ENCODE measurements at regions not wholly inside any gene's neighbourhood (a gene's known extent, or its start where the extent isn't known, plus 50 kb on each side); places are given as distances from the start of the nearest gene placed in this dataset.

DNA sequence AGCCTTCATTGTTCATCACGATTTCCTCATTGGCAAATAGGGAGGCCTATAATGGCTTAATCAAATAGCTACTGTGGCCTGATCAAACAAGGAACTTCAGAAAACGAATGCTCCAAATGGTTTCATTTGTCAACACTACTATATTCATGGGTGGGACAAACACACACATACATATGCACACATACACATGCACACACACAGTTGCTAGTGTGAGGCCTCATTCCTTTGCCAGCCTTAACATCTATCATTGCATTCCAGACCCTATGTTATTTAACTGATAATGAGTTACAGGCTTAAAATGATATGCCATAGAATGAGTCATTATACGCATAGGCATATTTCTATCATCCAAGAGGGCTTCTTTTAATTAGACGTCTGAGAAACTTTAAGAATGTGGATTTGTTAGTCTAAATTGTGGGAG lies 140.2 kb downstream of the KLF5 start:
- Histone ChIP-seq H3K4me3 (ENCODE audit: severe bottlenecking) (no peak overlapping the region), H3K4me1 (ENCODE audit: insufficient read depth, poor library complexity, severe bottlenecking) (peaks cover 43% of the 10 kb centered on the region), H3K27ac (ENCODE audit: poor library complexity, severe bottlenecking) (peak overlapping the region; percentile 67), H3K36me3 (ENCODE audit: low read depth) (no peaks in the 10 kb centered on the region), H3K9me3 (ENCODE audit: severe bottlenecking) (no peaks in the 10 kb centered on the region), H3K27me3 (ENCODE audit: insufficient read depth, poor library complexity, severe bottlenecking) (no peaks in the 10 kb centered on the region)
- ATAC-seq (ENCODE audit: low read depth) = peak; percentile 19; the same call in 2 of the 3 replicates
- DNase-seq (ENCODE audit: low spot score) = no peak
- TF ChIP-seq CTCF (IDR thresholded peaks at IDR 0.05; ENCODE audit: poor library complexity, severe bottlenecking) = no peak

DNA sequence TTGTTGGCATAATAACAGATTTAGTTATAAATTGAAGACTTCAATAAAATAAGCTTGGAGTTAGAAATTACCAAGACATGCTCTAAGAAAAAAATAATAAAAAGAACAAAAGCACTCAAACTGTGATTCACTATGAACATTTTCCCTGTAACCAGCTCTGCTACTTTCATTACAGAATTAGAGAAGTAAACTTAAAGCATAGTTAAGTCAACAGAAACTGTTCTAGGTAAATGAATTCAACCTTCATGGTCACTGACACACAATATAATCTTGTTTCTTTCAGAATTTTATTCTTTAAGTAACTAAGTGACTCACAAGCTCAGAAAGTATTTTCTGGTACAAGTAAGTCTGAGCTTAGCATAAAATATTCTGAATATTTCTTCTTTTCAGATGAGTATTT lies 136.3 kb downstream of the KLF5 start:
- Histone ChIP-seq H3K27me3 (ENCODE audit: insufficient read depth, poor library complexity, severe bottlenecking) (no peaks in the 10 kb centered on the region), H3K4me1 (ENCODE audit: insufficient read depth, poor library complexity, severe bottlenecking) (peaks cover 30% of the 10 kb centered on the region), H3K9me3 (ENCODE audit: severe bottlenecking) (no peaks in the 10 kb centered on the region), H3K4me3 (ENCODE audit: severe bottlenecking) (no peak overlapping the region), H3K36me3 (ENCODE audit: low read depth) (no peaks in the 10 kb centered on the region), H3K27ac (ENCODE audit: poor library complexity, severe bottlenecking) (peak overlapping the region; percentile 30)
- DNase-seq (ENCODE audit: low spot score) = no peak
- no peak; the same call in 2 of the 3 replicates for ATAC-seq (ENCODE audit: low read depth)
- TF ChIP-seq CTCF (IDR thresholded peaks at IDR 0.05; ENCODE audit: poor library complexity, severe bottlenecking) = no peak

DNA sequence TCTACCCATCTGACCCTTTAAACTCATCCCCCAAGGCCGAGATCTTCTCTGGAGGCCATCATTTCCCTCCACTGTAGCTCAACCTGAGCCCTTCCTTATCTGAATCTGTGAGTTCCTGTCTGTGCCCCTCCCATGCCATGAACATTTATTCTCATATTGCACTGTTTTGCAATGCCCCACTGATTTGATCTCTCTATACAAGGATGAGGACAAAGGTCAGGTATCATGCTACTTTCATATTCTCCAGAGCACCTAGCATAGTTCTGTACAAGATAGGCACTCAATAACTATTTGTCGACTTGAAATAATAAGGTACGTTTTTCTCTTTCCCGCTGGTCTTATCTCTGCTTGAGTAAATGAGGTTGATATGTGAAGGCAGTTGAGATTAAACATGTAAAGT lies 135.5 kb downstream of the KLF5 start:
- DNase-seq (ENCODE audit: low spot score) = no peak
- Histone ChIP-seq H3K27ac (ENCODE audit: poor library complexity, severe bottlenecking) (peak overlapping the region; percentile 30), H3K36me3 (ENCODE audit: low read depth) (no peaks in the 10 kb centered on the region), H3K27me3 (ENCODE audit: insufficient read depth, poor library complexity, severe bottlenecking) (no peaks in the 10 kb centered on the region), H3K4me1 (ENCODE audit: insufficient read depth, poor library complexity, severe bottlenecking) (peaks cover 31% of the 10 kb centered on the region), H3K9me3 (ENCODE audit: severe bottlenecking) (no peaks in the 10 kb centered on the region), H3K4me3 (ENCODE audit: severe bottlenecking) (no peak overlapping the region)
- no peak for TF ChIP-seq CTCF (IDR thresholded peaks at IDR 0.05; ENCODE audit: poor library complexity, severe bottlenecking)
- 0 out of 3 replicates have a peak, but pooled peaks have one; percentile 29 for ATAC-seq (ENCODE audit: low read depth)

DNA sequence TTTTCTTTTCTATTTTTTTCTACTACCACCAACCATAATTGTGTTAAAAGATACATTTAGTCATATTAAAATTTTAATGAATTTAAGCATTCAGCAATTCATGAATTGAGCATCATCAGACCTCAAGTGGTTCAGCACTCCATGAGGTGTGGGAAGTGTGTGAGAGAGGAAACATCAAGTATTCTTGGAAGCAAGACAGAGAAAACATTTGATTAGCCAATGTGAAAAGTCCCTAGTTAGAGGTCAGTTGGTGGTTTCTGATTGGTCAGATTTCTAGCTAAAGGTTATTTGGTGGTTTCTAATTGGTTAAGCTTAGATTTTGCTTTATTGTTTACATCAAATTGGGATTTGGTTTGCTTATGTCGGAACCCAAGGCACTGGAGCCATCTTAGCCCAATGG lies 134.7 kb downstream of the KLF5 start:
- DNase-seq (ENCODE audit: low spot score) (no peak), ATAC-seq (ENCODE audit: low read depth) (no peak)
- Histone ChIP-seq H3K4me1 (ENCODE audit: insufficient read depth, poor library complexity, severe bottlenecking) (peaks cover 36% of the 10 kb centered on the region), H3K4me3 (ENCODE audit: severe bottlenecking) (no peak overlapping the region), H3K36me3 (ENCODE audit: low read depth) (no peaks in the 10 kb centered on the region), H3K9me3 (ENCODE audit: severe bottlenecking) (no peaks in the 10 kb centered on the region), H3K27me3 (ENCODE audit: insufficient read depth, poor library complexity, severe bottlenecking) (no peaks in the 10 kb centered on the region), H3K27ac (ENCODE audit: poor library complexity, severe bottlenecking) (no peak overlapping the region)
- no peak for TF ChIP-seq CTCF (IDR thresholded peaks at IDR 0.05; ENCODE audit: poor library complexity, severe bottlenecking)

DNA sequence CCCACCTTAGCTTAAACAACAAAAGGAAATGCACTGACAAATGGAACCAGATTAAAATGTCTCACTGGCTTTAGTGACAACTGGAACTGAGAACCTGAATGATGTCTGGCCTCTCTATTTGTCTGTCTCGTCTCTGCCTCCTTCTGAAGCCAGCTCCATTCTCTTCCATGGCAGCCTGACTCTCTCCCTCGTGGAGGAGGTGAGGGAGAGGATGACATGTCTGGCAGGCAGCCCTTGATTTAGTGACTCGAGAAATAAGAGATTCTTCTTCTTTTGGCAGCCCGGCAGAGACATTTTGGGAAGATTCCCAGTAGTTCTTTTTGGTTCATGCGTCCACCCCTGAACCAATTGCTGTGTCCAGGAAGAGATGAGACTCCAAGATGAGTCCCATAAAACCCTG lies 131.7 kb downstream of the KLF5 start:
- DNase-seq (ENCODE audit: low spot score) (no peak), ATAC-seq (ENCODE audit: low read depth) (no peak)
- no peaks in the 10 kb centered on the region for H3K36me3 ChIP-seq (ENCODE audit: low read depth)
- no peaks in the 10 kb centered on the region for H3K27me3 ChIP-seq (ENCODE audit: insufficient read depth, poor library complexity, severe bottlenecking)
- H3K4me1 ChIP-seq (ENCODE audit: insufficient read depth, poor library complexity, severe bottlenecking) = peaks cover 41% of the 10 kb centered on the region
- H3K27ac ChIP-seq (ENCODE audit: poor library complexity, severe bottlenecking) = no peak overlapping the region
- no peak overlapping the region for H3K4me3 ChIP-seq (ENCODE audit: severe bottlenecking)
- no peaks in the 10 kb centered on the region for H3K9me3 ChIP-seq (ENCODE audit: severe bottlenecking)
- no peak for TF ChIP-seq CTCF (IDR thresholded peaks at IDR 0.05; ENCODE audit: poor library complexity, severe bottlenecking)
